NB4 (cell line): ENCODE measurements at regions not wholly inside any gene's neighbourhood (a gene's known extent, or its start where the extent isn't known, plus 50 kb on each side); places are given as distances from the start of the nearest gene placed in this dataset.

ENCODE experiments used
- MAX ChIP-seq: IDR thresholded peaks from 2 replicates; pipeline ENCODE4 v1.6.1; 2011; ENCODE audit warnings: low read depth, low read length
- MYC ChIP-seq: IDR thresholded peaks from 2 replicates; pipeline ENCODE4 v1.6.1; 2011; ENCODE audit warnings: low read depth, low read length
- POLR2A ChIP-seq: IDR thresholded peaks from 2 replicates; pipeline ENCODE4 v1.6.1; 2011; ENCODE audit warnings: mild to moderate bottlenecking; ENCODE audit not compliant: insufficient read length; ENCODE audit errors: extremely low read depth
- TF ChIP-seq, protein P1 (sequence below): IDR thresholded peaks from one replicate; pipeline ENCODE4 v1.5.1; 2012; ENCODE audit warnings: low read depth, low read length

DNA sequence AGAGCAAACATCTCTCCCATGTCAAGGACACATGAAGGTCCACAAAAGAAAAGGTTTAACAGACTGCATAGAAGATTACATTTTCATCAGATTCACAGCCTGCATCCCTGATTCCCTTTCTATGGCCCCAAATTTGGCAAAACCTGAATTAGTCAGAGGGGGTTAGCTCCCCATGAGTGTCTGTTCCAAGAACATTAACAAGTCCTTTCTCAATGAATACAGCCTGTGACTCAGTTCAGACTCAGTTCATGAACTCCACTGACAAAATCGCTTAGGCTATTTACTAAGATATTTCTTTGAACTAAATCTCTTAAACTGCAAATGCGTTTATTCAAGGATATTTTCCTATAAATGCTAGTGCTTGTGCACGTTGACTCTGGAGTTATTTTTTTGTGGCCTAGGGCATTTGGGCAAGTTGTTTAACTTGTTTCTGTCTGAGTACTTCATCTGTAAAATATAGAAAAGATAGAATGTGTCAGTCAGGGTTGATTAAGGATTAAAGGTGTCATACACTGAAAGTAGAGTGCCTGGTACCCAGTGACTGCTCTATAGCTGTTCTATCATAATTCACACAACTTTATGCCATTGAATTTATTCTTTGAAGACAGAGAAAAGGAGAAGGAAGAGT, 422.6 kb downstream of the HTR1B start:
- TF ChIP-seq POLR2A (no peak), MYC (no peak), MAX (no peak)
- TF ChIP-seq, protein P1, sequence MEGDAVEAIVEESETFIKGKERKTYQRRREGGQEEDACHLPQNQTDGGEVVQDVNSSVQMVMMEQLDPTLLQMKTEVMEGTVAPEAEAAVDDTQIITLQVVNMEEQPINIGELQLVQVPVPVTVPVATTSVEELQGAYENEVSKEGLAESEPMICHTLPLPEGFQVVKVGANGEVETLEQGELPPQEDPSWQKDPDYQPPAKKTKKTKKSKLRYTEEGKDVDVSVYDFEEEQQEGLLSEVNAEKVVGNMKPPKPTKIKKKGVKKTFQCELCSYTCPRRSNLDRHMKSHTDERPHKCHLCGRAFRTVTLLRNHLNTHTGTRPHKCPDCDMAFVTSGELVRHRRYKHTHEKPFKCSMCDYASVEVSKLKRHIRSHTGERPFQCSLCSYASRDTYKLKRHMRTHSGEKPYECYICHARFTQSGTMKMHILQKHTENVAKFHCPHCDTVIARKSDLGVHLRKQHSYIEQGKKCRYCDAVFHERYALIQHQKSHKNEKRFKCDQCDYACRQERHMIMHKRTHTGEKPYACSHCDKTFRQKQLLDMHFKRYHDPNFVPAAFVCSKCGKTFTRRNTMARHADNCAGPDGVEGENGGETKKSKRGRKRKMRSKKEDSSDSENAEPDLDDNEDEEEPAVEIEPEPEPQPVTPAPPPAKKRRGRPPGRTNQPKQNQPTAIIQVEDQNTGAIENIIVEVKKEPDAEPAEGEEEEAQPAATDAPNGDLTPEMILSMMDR, result no peak
